Effector memory CD4-positive, alpha-beta T cell (primary cell): ENCODE measurements at regions not wholly inside any gene's neighbourhood (a gene's known extent, or its start where the extent isn't known, plus 50 kb on each side); places are given as distances from the start of the nearest gene placed in this dataset.

Source experiments
- DNase-seq, 3 donors: peaks; one replicate each; pipeline ENCODE4 v3.0.0-alpha.2; 2020
- H3K27ac ChIP-seq: 2 replicates; pipeline ENCODE4 v1.7.0; 2013; ENCODE audit warnings: mild to moderate bottlenecking, low read length, moderate library complexity; ENCODE audit not compliant: insufficient read depth, poor library complexity, severe bottlenecking
- H3K27me3 ChIP-seq: replicated peaks from 2 replicates; pipeline ENCODE4 v1.7.0; 2013; ENCODE audit warnings: mild to moderate bottlenecking, low read length; ENCODE audit not compliant: insufficient read depth, control insufficient read depth, poor library complexity, severe bottlenecking
- H3K36me3 ChIP-seq: 2 replicates; pipeline ENCODE4 v1.7.0; 2013; ENCODE audit warnings: mild to moderate bottlenecking, low read length, moderate library complexity; ENCODE audit not compliant: control insufficient read depth, insufficient read depth
- H3K4me1 ChIP-seq: 2 replicates; pipeline ENCODE4 v1.7.0; 2013; ENCODE audit warnings: low read length, mild to moderate bottlenecking; ENCODE audit not compliant: control insufficient read depth, insufficient read depth, poor library complexity, severe bottlenecking
- H3K4me3 ChIP-seq: 2 replicates; pipeline ENCODE4 v1.7.0; 2013; ENCODE audit warnings: low read length, low read depth, mild to moderate bottlenecking; ENCODE audit not compliant: insufficient read depth, poor library complexity, severe bottlenecking
- H3K9me3 ChIP-seq: 2 replicates; pipeline ENCODE4 v1.7.0; 2013; ENCODE audit warnings: mild to moderate bottlenecking, low read length, moderate library complexity; ENCODE audit not compliant: control insufficient read depth

GRCh38 chr19:29429021-29429420, 96.8 kb upstream of the VSTM2B start:
- Histone ChIP-seq H3K9me3 (no peaks in the 10 kb centered on the region), H3K4me3 (no peak overlapping the region), H3K4me1 (no peaks in the 10 kb centered on the region), H3K27me3 (no peaks in the 10 kb centered on the region), H3K27ac (no peak overlapping the region), H3K36me3 (no peaks in the 10 kb centered on the region)
- no peak for DNase-seq

- Histone ChIP-seq H3K4me3 (no peak overlapping the region), H3K9me3 (no peaks in the 10 kb centered on the region), H3K4me1 (no peaks in the 10 kb centered on the region), H3K27me3 (no peaks in the 10 kb centered on the region), H3K27ac (no peak overlapping the region), H3K36me3 (no peaks in the 10 kb centered on the region)
- no peak for DNase-seq
Measured at GRCh38 chr19:29429581-29429980, 96.2 kb upstream of the VSTM2B start.

GRCh38 chr19:29431332-29431731, 94.5 kb upstream of the VSTM2B start:
- no peaks in the 10 kb centered on the region for H3K4me1 ChIP-seq
- H3K9me3 ChIP-seq = no peaks in the 10 kb centered on the region
- DNase-seq = no peak
- H3K36me3 ChIP-seq = no peaks in the 10 kb centered on the region
- H3K27ac ChIP-seq = no peak overlapping the region
- H3K27me3 ChIP-seq = no peaks in the 10 kb centered on the region
- H3K4me3 ChIP-seq = no peak overlapping the region

DNA sequence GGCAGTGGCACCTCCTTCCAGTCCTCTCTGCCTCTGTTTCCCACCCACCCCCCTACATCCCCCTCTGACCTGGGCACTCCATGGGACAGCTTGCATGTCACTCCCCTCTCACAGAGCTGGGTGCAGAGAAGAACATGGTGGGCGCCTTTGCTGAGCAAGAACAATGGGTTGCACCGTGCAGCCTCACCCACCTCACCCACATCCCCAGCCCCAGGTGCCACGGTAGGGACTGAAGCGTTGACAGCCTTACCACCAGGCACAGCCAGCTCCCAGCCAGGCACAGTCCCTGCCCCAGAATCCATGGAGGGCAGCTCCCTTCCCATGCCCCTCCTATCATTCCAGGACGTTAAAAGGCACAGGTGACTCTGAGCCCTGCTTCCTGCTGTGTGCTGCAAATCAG, 93.1 kb upstream of the VSTM2B start:
- no peak for DNase-seq
- H3K4me3 ChIP-seq = no peak overlapping the region
- H3K27ac ChIP-seq = no peak overlapping the region
- no peaks in the 10 kb centered on the region for H3K36me3 ChIP-seq
- no peaks in the 10 kb centered on the region for H3K4me1 ChIP-seq
- no peaks in the 10 kb centered on the region for H3K9me3 ChIP-seq
- H3K27me3 ChIP-seq = no peaks in the 10 kb centered on the region

GRCh38 chr19:29436591-29437103, 89.1 kb upstream of the VSTM2B start:
- H3K27ac ChIP-seq = no peak overlapping the region
- H3K4me3 ChIP-seq = no peak overlapping the region
- H3K36me3 ChIP-seq = no peaks in the 10 kb centered on the region
- DNase-seq = no peak
- H3K9me3 ChIP-seq = no peaks in the 10 kb centered on the region
- H3K27me3 ChIP-seq = no peaks in the 10 kb centered on the region
- H3K4me1 ChIP-seq = no peaks in the 10 kb centered on the region

- DNase-seq = no peak
- Histone ChIP-seq H3K36me3 (no peaks in the 10 kb centered on the region), H3K27me3 (no peaks in the 10 kb centered on the region), H3K9me3 (no peaks in the 10 kb centered on the region), H3K4me1 (no peaks in the 10 kb centered on the region), H3K4me3 (no peak overlapping the region), H3K27ac (no peak overlapping the region)
Measured at GRCh38 chr19:29439021-29439420, 86.8 kb upstream of the VSTM2B start.

GRCh38 chr19:29439688-29440550, 85.9 kb upstream of the VSTM2B start:
- no peaks in the 10 kb centered on the region for H3K36me3 ChIP-seq
- no peak overlapping the region for H3K27ac ChIP-seq
- no peaks in the 10 kb centered on the region for H3K4me1 ChIP-seq
- DNase-seq = no peak
- no peak overlapping the region for H3K4me3 ChIP-seq
- no peaks in the 10 kb centered on the region for H3K9me3 ChIP-seq
- H3K27me3 ChIP-seq = no peaks in the 10 kb centered on the region

DNA sequence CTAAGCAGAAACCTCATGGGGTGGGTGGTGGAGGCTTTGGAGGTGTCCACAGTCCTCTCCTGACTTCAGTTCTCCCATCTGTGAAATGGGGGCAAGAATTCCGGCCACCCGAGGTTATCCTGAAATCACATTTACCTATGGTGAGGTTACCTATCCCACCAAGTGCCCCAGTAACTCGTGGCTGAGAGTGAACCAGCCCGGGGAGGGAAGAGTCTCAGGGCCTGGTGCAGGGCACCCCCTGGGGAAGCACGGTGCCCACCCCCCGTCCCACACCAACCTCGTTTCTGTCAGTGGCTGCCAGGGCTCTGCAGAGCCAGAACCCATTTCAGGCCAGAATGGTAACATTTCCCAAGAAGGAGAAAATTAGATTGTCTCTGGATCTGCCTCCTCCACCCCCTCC, 83.7 kb upstream of the VSTM2B start:
- Histone ChIP-seq H3K4me1 (no peaks in the 10 kb centered on the region), H3K9me3 (no peaks in the 10 kb centered on the region), H3K27ac (no peak overlapping the region), H3K36me3 (no peaks in the 10 kb centered on the region), H3K4me3 (no peak overlapping the region), H3K27me3 (no peaks in the 10 kb centered on the region)
- no peak for DNase-seq

DNA sequence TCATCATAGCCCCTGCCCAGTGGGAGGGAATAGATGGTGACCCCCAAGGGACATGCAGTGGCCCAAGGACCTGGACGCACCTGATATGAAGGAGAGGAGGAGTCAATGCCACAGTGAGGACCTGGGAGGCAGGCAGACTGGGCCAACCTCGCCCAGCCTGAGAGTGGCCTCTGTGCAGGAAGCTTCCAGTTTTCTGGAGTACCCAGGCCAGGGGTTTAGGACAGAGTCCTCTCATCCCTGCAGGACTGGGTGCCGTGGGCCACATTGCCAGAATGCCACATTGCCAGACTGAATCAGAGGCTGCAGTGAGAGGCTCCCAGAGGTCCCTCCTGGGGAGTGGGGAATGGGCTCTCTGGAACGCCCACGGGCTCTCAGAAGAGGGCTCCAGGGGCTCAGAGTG, 82.9 kb upstream of the VSTM2B start:
- no peak for DNase-seq
- Histone ChIP-seq H3K4me1 (no peaks in the 10 kb centered on the region), H3K27me3 (no peaks in the 10 kb centered on the region), H3K4me3 (no peak overlapping the region), H3K36me3 (no peaks in the 10 kb centered on the region), H3K27ac (no peak overlapping the region), H3K9me3 (no peaks in the 10 kb centered on the region)

GRCh38 chr19:29445246-29445645, 80.5 kb upstream of the VSTM2B start:
- Histone ChIP-seq H3K9me3 (no peaks in the 10 kb centered on the region), H3K27me3 (no peaks in the 10 kb centered on the region), H3K4me3 (no peak overlapping the region), H3K4me1 (no peaks in the 10 kb centered on the region), H3K36me3 (no peaks in the 10 kb centered on the region), H3K27ac (no peak overlapping the region)
- DNase-seq = no peak
